ENCODE measurements at regions not wholly inside any gene's neighbourhood (a gene's known extent, or its start where the extent isn't known, plus 50 kb on each side); places are given as distances from the start of the nearest gene placed in this dataset.

- TF ChIP-seq YY1 (IDR thresholded peaks at IDR 0.05; ENCODE audit: insufficient read depth, insufficient read length) (no peak), SUZ12 (IDR thresholded peaks at IDR 0.05; ENCODE audit: extremely low read depth, insufficient read depth, insufficient read length) (no peak), ZNF274 (IDR thresholded peaks at IDR 0.05; ENCODE audit: low read depth, low read length) (no peak)
Measured at GRCh38 chr6:56837322-56837894, 117.5 kb upstream of the BEND6 start.

Measured in NT2/D1 (cell line).